ENCODE measurements at regions not wholly inside any gene's neighbourhood (a gene's known extent, or its start where the extent isn't known, plus 50 kb on each side); places are given as distances from the start of the nearest gene placed in this dataset.
"Not testable (repeated sequence)": the region's sequence is repeated elsewhere in the genome, so short reads cannot be mapped to it uniquely, and the experiment has no call there.

DNA sequence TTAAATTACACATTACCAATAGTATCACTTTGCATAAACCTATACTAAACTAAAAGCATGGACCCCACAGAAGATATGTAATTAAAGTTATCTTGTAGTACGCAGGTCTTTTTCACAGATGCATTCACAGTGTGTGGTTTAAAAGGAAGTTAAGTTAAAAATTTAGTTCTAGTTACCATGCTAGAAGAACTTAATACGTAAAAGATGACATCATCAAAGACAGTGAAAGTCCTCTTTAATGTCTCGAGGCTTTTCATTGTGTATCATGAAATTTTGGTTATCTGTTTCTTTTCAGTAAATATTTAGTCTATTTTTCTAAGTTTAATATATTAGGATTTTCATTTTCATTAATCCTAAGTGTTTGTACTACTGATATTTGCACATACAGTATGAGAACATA is 934.6 kb upstream of the FOXG1 start:
- not testable (repeated sequence) for H3K23ac ChIP-seq (ENCODE audit: low read length); H3K27me3 ChIP-seq (ENCODE audit: insufficient read depth, low read length); H2BK120ac ChIP-seq (ENCODE audit: insufficient read depth, low read length, poor library complexity); H3K14ac ChIP-seq (ENCODE audit: low read length); H3K18ac ChIP-seq (ENCODE audit: low read length); H2BK5ac ChIP-seq (ENCODE audit: low read depth, low read length, poor library complexity); H3K9me3 ChIP-seq (ENCODE audit: insufficient read depth, low read depth, low read length); H2BK12ac ChIP-seq (ENCODE audit: low read length); H4K91ac ChIP-seq (ENCODE audit: low read depth, low read length); H3K9ac ChIP-seq (ENCODE audit: low read length); H3K36me3 ChIP-seq (ENCODE audit: control insufficient read depth in 1 of 2, insufficient read depth in 2 of 2, low read length in 2 of 2); H3K4ac ChIP-seq (ENCODE audit: low read depth, low read length); H3K79me2 ChIP-seq (ENCODE audit: control insufficient read depth, insufficient read depth, low read length, poor library complexity); DNase-seq; H2AFZ ChIP-seq (ENCODE audit: insufficient read depth, low read length, poor library complexity); H3K27ac ChIP-seq (ENCODE audit: low read depth, low read length); H4K8ac ChIP-seq (ENCODE audit: low read depth, low read length); H3K4me1 ChIP-seq (ENCODE audit: control insufficient read depth in 1 of 2, insufficient read depth in 2 of 2, low read length in 2 of 2); H4K12ac ChIP-seq (ENCODE audit: low read depth, low read length); H3K4me2 ChIP-seq (ENCODE audit: low read length); H3K4me3 ChIP-seq (ENCODE audit: low read depth, low read length); H3K79me1 ChIP-seq (ENCODE audit: low read length); H2AK5ac ChIP-seq (ENCODE audit: low read length)
- WGBS (ENCODE audit: extremely low coverage, insufficient coverage, insufficient read length), result no CpG with 5 or more reads among the region's 3 CpGs

DNA sequence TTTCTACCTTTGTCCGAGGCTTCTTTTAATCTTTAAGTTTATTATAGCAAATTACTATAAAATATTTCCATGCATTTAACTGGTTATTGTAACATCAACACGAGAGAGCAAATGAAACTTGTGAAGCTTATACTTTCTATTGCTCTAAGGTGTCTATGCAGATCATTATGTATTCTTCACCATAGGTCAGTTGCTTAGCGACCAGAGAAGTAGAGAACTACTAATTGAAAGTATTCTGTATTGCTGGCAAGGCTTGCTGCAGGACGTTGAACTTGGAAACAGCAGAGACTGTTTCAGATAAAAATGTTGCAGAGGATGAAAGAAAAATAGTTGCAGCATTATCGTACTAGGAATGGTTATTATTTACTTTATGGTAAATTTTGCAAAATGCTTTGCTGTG is 933.6 kb upstream of the FOXG1 start:
- not testable (repeated sequence) for H3K4me3 ChIP-seq (ENCODE audit: low read depth, low read length); H3K4ac ChIP-seq (ENCODE audit: low read depth, low read length); H3K27ac ChIP-seq (ENCODE audit: low read depth, low read length); H3K79me2 ChIP-seq (ENCODE audit: control insufficient read depth, insufficient read depth, low read length, poor library complexity); H2BK5ac ChIP-seq (ENCODE audit: low read depth, low read length, poor library complexity); H3K23ac ChIP-seq (ENCODE audit: low read length); H2AK5ac ChIP-seq (ENCODE audit: low read length); H3K4me2 ChIP-seq (ENCODE audit: low read length); H2AFZ ChIP-seq (ENCODE audit: insufficient read depth, low read length, poor library complexity); H3K9me3 ChIP-seq (ENCODE audit: insufficient read depth, low read depth, low read length); H4K12ac ChIP-seq (ENCODE audit: low read depth, low read length); H2BK12ac ChIP-seq (ENCODE audit: low read length); H4K8ac ChIP-seq (ENCODE audit: low read depth, low read length); H3K27me3 ChIP-seq (ENCODE audit: insufficient read depth, low read length); H4K91ac ChIP-seq (ENCODE audit: low read depth, low read length); H3K18ac ChIP-seq (ENCODE audit: low read length); H3K9ac ChIP-seq (ENCODE audit: low read length); DNase-seq; H3K36me3 ChIP-seq (ENCODE audit: control insufficient read depth in 1 of 2, insufficient read depth in 2 of 2, low read length in 2 of 2); H3K14ac ChIP-seq (ENCODE audit: low read length); H3K79me1 ChIP-seq (ENCODE audit: low read length); H3K4me1 ChIP-seq (ENCODE audit: control insufficient read depth in 1 of 2, insufficient read depth in 2 of 2, low read length in 2 of 2); H2BK120ac ChIP-seq (ENCODE audit: insufficient read depth, low read length, poor library complexity)
- no CpG with 5 or more reads among the region's 5 CpGs for WGBS (ENCODE audit: extremely low coverage, insufficient coverage, insufficient read length)

DNA sequence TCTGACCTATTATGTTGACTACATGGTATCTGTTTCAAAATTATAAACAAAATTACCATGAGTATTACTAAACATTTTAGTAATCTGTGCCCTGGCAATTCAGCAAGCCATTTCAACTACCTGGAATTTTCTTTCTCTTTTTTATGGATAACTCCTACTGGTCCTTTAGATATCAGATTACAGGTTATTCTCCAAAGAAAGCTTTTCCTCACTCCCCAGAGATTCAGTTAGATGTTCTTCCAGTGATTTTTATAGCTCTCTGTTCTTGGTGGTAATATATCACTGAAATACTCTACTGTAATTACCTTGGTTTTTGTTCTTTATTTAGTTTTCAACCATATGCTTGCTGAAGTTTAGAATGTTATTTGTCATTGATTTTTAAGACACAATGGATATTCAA is 930.2 kb upstream of the FOXG1 start:
- no peak overlapping the region for H3K18ac ChIP-seq (ENCODE audit: low read length)
- no peak overlapping the region for H2AK5ac ChIP-seq (ENCODE audit: low read length)
- H3K27ac ChIP-seq (ENCODE audit: low read depth, low read length), result no peak overlapping the region
- no peak overlapping the region for H3K4me3 ChIP-seq (ENCODE audit: low read depth, low read length)
- no peaks in the 10 kb centered on the region for H3K4me1 ChIP-seq (ENCODE audit: control insufficient read depth in 1 of 2, insufficient read depth in 2 of 2, low read length in 2 of 2)
- H3K9me3 ChIP-seq (ENCODE audit: insufficient read depth, low read depth, low read length), result no peaks in the 10 kb centered on the region
- no peak overlapping the region for H2BK120ac ChIP-seq (ENCODE audit: insufficient read depth, low read length, poor library complexity)
- H3K23ac ChIP-seq (ENCODE audit: low read length), result no peak overlapping the region
- H3K27me3 ChIP-seq (ENCODE audit: insufficient read depth, low read length), result no peaks in the 10 kb centered on the region
- H3K4me2 ChIP-seq (ENCODE audit: low read length), result no peak overlapping the region
- no peaks in the 10 kb centered on the region for H3K79me2 ChIP-seq (ENCODE audit: control insufficient read depth, insufficient read depth, low read length, poor library complexity)
- H4K8ac ChIP-seq (ENCODE audit: low read depth, low read length), result no peak overlapping the region
- no peak overlapping the region for H2BK5ac ChIP-seq (ENCODE audit: low read depth, low read length, poor library complexity)
- no peak overlapping the region for H3K4ac ChIP-seq (ENCODE audit: low read depth, low read length)
- H3K79me1 ChIP-seq (ENCODE audit: low read length), result no peaks in the 10 kb centered on the region
- no peaks in the 10 kb centered on the region for H3K36me3 ChIP-seq (ENCODE audit: control insufficient read depth in 1 of 2, insufficient read depth in 2 of 2, low read length in 2 of 2)
- H2BK12ac ChIP-seq (ENCODE audit: low read length), result no peak overlapping the region
- no peak for DNase-seq
- no peak overlapping the region for H4K91ac ChIP-seq (ENCODE audit: low read depth, low read length)
- H3K14ac ChIP-seq (ENCODE audit: low read length), result no peak overlapping the region
- no peak overlapping the region for H3K9ac ChIP-seq (ENCODE audit: low read length)
- H2AFZ ChIP-seq (ENCODE audit: insufficient read depth, low read length, poor library complexity), result no peak overlapping the region
- no peak overlapping the region for H4K12ac ChIP-seq (ENCODE audit: low read depth, low read length)

DNA sequence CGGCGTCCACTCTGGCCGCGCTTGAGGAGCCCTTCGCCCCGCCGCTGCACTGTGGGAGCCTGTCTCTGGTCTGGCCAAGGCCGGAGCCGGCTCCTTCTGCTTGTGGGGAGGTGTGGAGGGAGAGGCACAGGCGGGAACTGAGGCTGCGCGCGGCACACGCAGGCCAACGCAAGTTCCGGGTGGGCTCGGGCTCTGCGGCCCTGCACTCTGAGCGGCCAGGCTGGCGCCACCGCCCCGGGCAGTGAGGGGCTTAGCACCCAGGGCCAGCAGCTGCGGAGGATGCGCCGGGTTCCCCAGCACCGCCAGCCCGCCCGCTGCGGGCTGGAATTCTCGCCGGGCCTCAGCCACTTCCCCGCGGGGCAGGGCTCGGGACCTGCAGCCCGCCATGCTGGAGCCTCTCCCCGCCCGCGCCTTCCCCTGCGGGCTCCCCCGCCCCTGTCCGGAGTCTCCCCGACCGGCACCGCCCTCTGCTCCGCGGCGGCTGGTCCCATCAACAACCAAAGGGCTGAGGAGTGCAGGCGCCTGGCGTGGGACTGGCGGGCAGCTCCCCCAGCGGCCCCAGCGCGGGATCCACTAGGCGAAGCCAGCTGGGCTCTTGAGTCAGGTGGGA is 921.2 kb upstream of the FOXG1 start:
- Histone ChIP-seq H3K4me2 (ENCODE audit: low read length) (no peak overlapping the region), H4K12ac (ENCODE audit: low read depth, low read length) (no peak overlapping the region), H3K4me1 (ENCODE audit: control insufficient read depth in 1 of 2, insufficient read depth in 2 of 2, low read length in 2 of 2) (peaks cover 0 to 4% of the 10 kb centered on the region in 2 experiments), H3K9me3 (ENCODE audit: insufficient read depth, low read depth, low read length) (no peaks in the 10 kb centered on the region), H2BK120ac (ENCODE audit: insufficient read depth, low read length, poor library complexity) (no peak overlapping the region), H4K8ac (ENCODE audit: low read depth, low read length) (no peak overlapping the region), H2BK5ac (ENCODE audit: low read depth, low read length, poor library complexity) (no peak overlapping the region), H3K14ac (ENCODE audit: low read length) (no peak overlapping the region), H3K36me3 (ENCODE audit: control insufficient read depth in 1 of 2, insufficient read depth in 2 of 2, low read length in 2 of 2) (no peaks in the 10 kb centered on the region), H3K27ac (ENCODE audit: low read depth, low read length) (no peak overlapping the region), H2AFZ (ENCODE audit: insufficient read depth, low read length, poor library complexity) (no peak overlapping the region), H4K91ac (ENCODE audit: low read depth, low read length) (no peak overlapping the region), H2BK12ac (ENCODE audit: low read length) (no peak overlapping the region), H3K23ac (ENCODE audit: low read length) (no peak overlapping the region), H3K4ac (ENCODE audit: low read depth, low read length) (no peak overlapping the region), H2AK5ac (ENCODE audit: low read length) (no peak overlapping the region), H3K9ac (ENCODE audit: low read length) (no peak overlapping the region), H3K79me1 (ENCODE audit: low read length) (no peaks in the 10 kb centered on the region), H3K27me3 (ENCODE audit: insufficient read depth, low read length) (no peaks in the 10 kb centered on the region), H3K4me3 (ENCODE audit: low read depth, low read length) (no peak overlapping the region), H3K79me2 (ENCODE audit: control insufficient read depth, insufficient read depth, low read length, poor library complexity) (no peaks in the 10 kb centered on the region), H3K18ac (ENCODE audit: low read length) (no peak overlapping the region)
- DNase-seq, result no peak
- WGBS (ENCODE audit: extremely low coverage, insufficient coverage, insufficient read length), result no CpG with 5 or more reads among the region's 54 CpGs
